Fibroblast of lung (primary cell): ENCODE measurements at regions not wholly inside any gene's neighbourhood (a gene's known extent, or its start where the extent isn't known, plus 50 kb on each side); places are given as distances from the start of the nearest gene placed in this dataset.
"Not testable (repeated sequence)": the region's sequence is repeated elsewhere in the genome, so short reads cannot be mapped to it uniquely, and the experiment has no call there.

Source experiments
- DNase-seq, 2 donors: peaks; one replicate each; pipeline versions ENCODE4 v3.0.0 to v3.0.0-alpha.2; 2010; ENCODE audit warnings: low read depth in 2 of 2
- H2AFZ ChIP-seq: 2 replicates; pipeline ENCODE4 v1.5.1; 2012; ENCODE audit warnings: low read length, control low read depth, inconsistent platforms
- H3K27ac ChIP-seq: 2 replicates; pipeline ENCODE4 v1.5.1; 2011; ENCODE audit warnings: low read length, control low read depth; ENCODE audit not compliant: insufficient read depth
- H3K27me3 ChIP-seq: 2 replicates; pipeline ENCODE4 v1.5.1; 2011; ENCODE audit warnings: mild to moderate bottlenecking, low read length; ENCODE audit not compliant: control insufficient read depth, insufficient read depth
- H3K36me3 ChIP-seq: 2 replicates; pipeline ENCODE4 v1.5.1; 2011; ENCODE audit warnings: low read length; ENCODE audit not compliant: control insufficient read depth, insufficient read depth
- H3K4me1 ChIP-seq: 2 replicates; pipeline ENCODE4 v1.5.1; 2011; ENCODE audit warnings: low read length; ENCODE audit not compliant: control insufficient read depth, insufficient read depth; ENCODE audit errors: extremely low read depth
- H3K4me2 ChIP-seq: 2 replicates; pipeline ENCODE4 v1.5.1; 2011; ENCODE audit warnings: low read length, control low read depth; ENCODE audit not compliant: insufficient read depth; ENCODE audit errors: extremely low read depth
- H3K4me3 ChIP-seq, 4 experiments: fragments of 200-600 bp in 1 of 4; sonication (generic) in 1 of 4; replicated peaks in 1 of 4; 2 replicates each; pipeline ENCODE4 v1.5.1; 2011 to 2016; ENCODE audit warnings: low read length in 4 of 4, low read depth in 3 of 4, mild to moderate bottlenecking in 3 of 4, control low read depth in 2 of 4, inconsistent platforms in 1 of 4, mixed read lengths in 1 of 4; ENCODE audit not compliant: insufficient read depth in 1 of 4; ENCODE audit errors: control extremely low read depth in 1 of 4
- H3K79me2 ChIP-seq: 2 replicates; pipeline ENCODE4 v1.5.1; 2012; ENCODE audit warnings: mild to moderate bottlenecking, low read length, inconsistent platforms; ENCODE audit not compliant: control insufficient read depth, insufficient read depth
- H3K9ac ChIP-seq: 2 replicates; pipeline ENCODE4 v1.5.1; 2011; ENCODE audit warnings: mild to moderate bottlenecking, low read length, control low read depth; ENCODE audit not compliant: insufficient read depth
- H3K9me3 ChIP-seq: 2 replicates; pipeline ENCODE4 v1.5.1; 2012; ENCODE audit warnings: low read depth, low read length; ENCODE audit not compliant: control insufficient read depth, insufficient read depth
- H4K20me1 ChIP-seq: 2 replicates; pipeline ENCODE4 v1.5.1; 2011; ENCODE audit warnings: low read length; ENCODE audit not compliant: control insufficient read depth, insufficient read depth; ENCODE audit errors: extremely low read depth
- CTCF ChIP-seq, 2 donors: IDR thresholded peaks in 1 of 2; conservative IDR thresholded peaks in 1 of 2; 1 replicate in 1 of 2; 2 replicates in 1 of 2; pipeline ENCODE4 v1.5.1; 2011 to 2012; ENCODE audit warnings: low read length in 2 of 2, control low read depth in 1 of 2, inconsistent platforms in 1 of 2, low read depth in 1 of 2, mild to moderate bottlenecking in 1 of 2
- EZH2 ChIP-seq: IDR thresholded peaks from 2 replicates; pipeline ENCODE4 v1.5.1; 2012; ENCODE audit warnings: low read length, control low read depth, mild to moderate bottlenecking; ENCODE audit errors: missing control alignments

DNA sequence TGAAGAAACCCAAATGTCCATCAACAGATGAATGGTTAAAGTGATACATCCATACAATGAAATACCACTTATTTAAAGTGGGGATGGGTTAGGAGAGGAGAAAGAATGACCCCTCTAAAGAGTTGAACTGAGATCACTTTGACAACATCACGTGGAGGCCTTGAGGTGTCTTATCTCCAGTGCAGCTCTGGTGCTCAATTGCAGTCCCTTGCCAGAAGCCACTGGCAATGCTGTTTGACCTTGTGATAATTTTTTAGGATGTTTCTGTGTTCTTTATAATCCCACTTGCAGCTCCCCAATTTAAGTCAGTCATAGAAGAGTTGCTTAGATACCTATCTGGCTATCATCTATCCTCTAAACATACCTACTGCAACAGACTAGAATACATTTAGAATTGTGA lies 167.6 kb downstream of the ZNF648 start:
- Histone ChIP-seq H4K20me1 (no peaks in the 10 kb centered on the region), H3K27me3 (no peaks in the 10 kb centered on the region), H3K79me2 (no peaks in the 10 kb centered on the region), H3K36me3 (no peaks in the 10 kb centered on the region), H2AFZ (no peak overlapping the region), H3K4me3 (no peak overlapping the region), H3K4me1 (no peaks in the 10 kb centered on the region), H3K27ac (no peak overlapping the region), H3K4me2 (no peak overlapping the region), H3K9me3 (no peaks in the 10 kb centered on the region), H3K9ac (no peak overlapping the region)
- no peak for DNase-seq
- TF ChIP-seq EZH2 (no peak), CTCF (conservative IDR thresholded peaks at IDR 0.05 in 1 of 2, IDR thresholded peaks at IDR 0.05 in 1 of 2; ENCODE audit: low read depth in 1 of 2, low read length in 2 of 2) (no peak)

- not testable (repeated sequence) for H3K9me3 ChIP-seq, H3K9ac ChIP-seq, H3K4me1 ChIP-seq, H3K27ac ChIP-seq, H3K79me2 ChIP-seq, H2AFZ ChIP-seq, H4K20me1 ChIP-seq, H3K4me3 ChIP-seq, H3K27me3 ChIP-seq, DNase-seq, H3K36me3 ChIP-seq, H3K4me2 ChIP-seq
Observed at GRCh38 chr1:181893150-181893549, 168.4 kb downstream of the ZNF648 start.

DNA sequence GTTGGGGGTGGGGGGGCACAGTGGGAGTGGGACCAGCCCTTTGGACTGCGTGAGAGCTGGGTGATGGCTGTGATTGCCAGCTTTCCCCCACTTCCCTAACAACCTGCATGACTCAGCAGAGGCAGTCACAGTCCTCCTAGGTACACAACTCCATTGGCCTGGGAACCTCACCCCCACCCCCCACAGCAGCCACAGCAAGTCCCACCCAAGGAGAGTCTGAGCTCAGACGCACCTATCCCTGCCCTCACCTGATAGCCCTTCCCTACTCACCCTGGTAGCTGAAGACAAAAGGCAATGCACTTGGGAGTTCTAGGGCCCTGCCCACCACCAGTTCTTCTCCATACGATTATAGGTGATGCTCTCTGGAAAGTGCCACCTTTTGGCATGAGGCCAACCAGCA lies 188.9 kb downstream of the ZNF648 start:
- no peaks in the 10 kb centered on the region for H3K36me3 ChIP-seq
- H3K27ac ChIP-seq = no peak overlapping the region
- H3K9ac ChIP-seq = no peak overlapping the region
- no peak overlapping the region for H3K4me3 ChIP-seq
- no peaks in the 10 kb centered on the region for H3K9me3 ChIP-seq
- no peaks in the 10 kb centered on the region for H3K4me1 ChIP-seq
- TF ChIP-seq EZH2 = no peak
- no peak for TF ChIP-seq CTCF (conservative IDR thresholded peaks at IDR 0.05 in 1 of 2, IDR thresholded peaks at IDR 0.05 in 1 of 2; ENCODE audit: low read depth in 1 of 2, low read length in 2 of 2)
- H3K4me2 ChIP-seq = no peak overlapping the region
- DNase-seq = no peak
- H3K79me2 ChIP-seq = no peaks in the 10 kb centered on the region
- no peaks in the 10 kb centered on the region for H4K20me1 ChIP-seq
- H3K27me3 ChIP-seq = no peaks in the 10 kb centered on the region
- no peak overlapping the region for H2AFZ ChIP-seq

DNA sequence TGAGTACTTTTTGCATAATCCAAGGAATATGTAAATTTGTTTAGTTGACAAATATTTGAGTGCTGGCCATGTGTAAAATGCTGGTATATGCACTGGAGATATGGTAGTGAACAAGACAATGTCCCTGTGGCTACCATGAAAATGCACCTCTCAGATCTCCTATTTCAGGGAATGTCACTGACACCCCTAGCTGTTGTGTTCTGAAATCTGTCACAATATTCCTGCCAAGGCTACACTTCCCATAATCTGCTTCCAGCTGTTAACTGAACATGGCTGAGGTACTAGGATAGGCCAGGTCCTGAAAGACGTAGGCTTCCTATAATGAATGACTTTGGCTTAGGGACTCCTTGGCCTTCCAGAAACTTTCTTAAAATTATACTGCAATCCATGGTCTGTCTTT lies 197.8 kb downstream of the ZNF648 start:
- Histone ChIP-seq H4K20me1 (no peaks in the 10 kb centered on the region), H2AFZ (no peak overlapping the region), H3K27me3 (no peaks in the 10 kb centered on the region), H3K4me2 (no peak overlapping the region), H3K4me1 (no peaks in the 10 kb centered on the region), H3K9me3 (no peaks in the 10 kb centered on the region), H3K9ac (no peak overlapping the region), H3K79me2 (no peaks in the 10 kb centered on the region), H3K36me3 (no peaks in the 10 kb centered on the region), H3K4me3 (no peak overlapping the region), H3K27ac (no peak overlapping the region)
- DNase-seq = no peak
- no peak for TF ChIP-seq EZH2
- TF ChIP-seq CTCF (conservative IDR thresholded peaks at IDR 0.05 in 1 of 2, IDR thresholded peaks at IDR 0.05 in 1 of 2; ENCODE audit: low read depth in 1 of 2, low read length in 2 of 2) = no peak
